Astrocyte (in vitro differentiated cells and primary cell): ENCODE measurements at regions not wholly inside any gene's neighbourhood (a gene's known extent, or its start where the extent isn't known, plus 50 kb on each side); places are given as distances from the start of the nearest gene placed in this dataset.

Experiments used
- DNase-seq: peaks from one replicate; pipeline ENCODE4 v3.0.0-alpha.2; 2010; ENCODE audit warnings: low read depth
- FAIRE-seq: peaks from 2 replicates; lab custom pipeline; 2011; peaks lifted over from hg19 to GRCh38; lab: Jason Lieb, UNC
- H2AFZ ChIP-seq: 2 replicates; pipeline ENCODE4 v1.6.0; 2012; ENCODE audit warnings: low read depth, low read length, inconsistent platforms
- H3K27ac ChIP-seq: 2 replicates; pipeline ENCODE4 v1.5.1; 2011; ENCODE audit warnings: low read depth, low read length, inconsistent platforms
- H3K27me3 ChIP-seq: 2 replicates; pipeline ENCODE4 v1.6.0; 2011; ENCODE audit warnings: low read length, inconsistent platforms; ENCODE audit not compliant: insufficient read depth
- H3K36me3 ChIP-seq: 2 replicates; pipeline ENCODE4 v1.5.1; 2011; ENCODE audit warnings: low read length, inconsistent platforms; ENCODE audit not compliant: insufficient read depth
- H3K4me1 ChIP-seq: 2 replicates; pipeline ENCODE4 v1.5.1; 2011; ENCODE audit warnings: low read length, inconsistent platforms; ENCODE audit not compliant: insufficient read depth
- H3K4me2 ChIP-seq: 2 replicates; pipeline ENCODE4 v1.6.0; 2012; ENCODE audit warnings: low read length, inconsistent platforms
- H3K4me3 ChIP-seq: 2 replicates; pipeline ENCODE4 v1.5.1; 2011; ENCODE audit warnings: low read depth, mild to moderate bottlenecking, low read length, inconsistent platforms; ENCODE audit not compliant: insufficient read depth
- H3K79me2 ChIP-seq: 2 replicates; pipeline ENCODE4 v1.6.0; 2012; ENCODE audit warnings: mild to moderate bottlenecking, low read length, inconsistent platforms; ENCODE audit not compliant: insufficient read depth
- H3K9ac ChIP-seq: 2 replicates; pipeline ENCODE4 v1.6.0; 2012; ENCODE audit warnings: mild to moderate bottlenecking, low read length, inconsistent platforms
- H3K9me3 ChIP-seq: 2 replicates; pipeline ENCODE4 v1.5.1; 2012; ENCODE audit warnings: low read depth, mild to moderate bottlenecking, low read length, inconsistent platforms; ENCODE audit not compliant: insufficient read depth
- H4K20me1 ChIP-seq: 2 replicates; pipeline ENCODE4 v1.6.0; 2012; ENCODE audit warnings: low read length, inconsistent platforms; ENCODE audit not compliant: insufficient read depth
- H3K27ac Mint-ChIP-seq: one replicate; pipeline ENCODE4 v1.8.0; 2021; ENCODE audit warnings: mild to moderate bottlenecking, mixed read lengths; ENCODE audit not compliant: unreplicated experiment
- H3K27me3 Mint-ChIP-seq: one replicate; pipeline ENCODE4 v1.8.0; 2021; ENCODE audit warnings: low read depth, mixed read lengths; ENCODE audit not compliant: unreplicated experiment
- H3K36me3 Mint-ChIP-seq: one replicate; pipeline ENCODE4 v1.8.0; 2021; ENCODE audit warnings: low read depth, mixed read lengths; ENCODE audit not compliant: unreplicated experiment
- H3K4me1 Mint-ChIP-seq: one replicate; pipeline ENCODE4 v1.8.0; 2021; ENCODE audit warnings: low read depth, mixed read lengths; ENCODE audit not compliant: unreplicated experiment
- H3K4me3 Mint-ChIP-seq: one replicate; pipeline ENCODE4 v1.8.0; 2021; ENCODE audit warnings: mild to moderate bottlenecking, moderate library complexity, mixed read lengths; ENCODE audit not compliant: unreplicated experiment
- H3K9me3 Mint-ChIP-seq: one replicate; pipeline ENCODE4 v1.8.0; 2021; ENCODE audit warnings: mild to moderate bottlenecking, mixed read lengths; ENCODE audit not compliant: unreplicated experiment
- CTCF ChIP-seq: IDR thresholded peaks from 2 replicates; pipeline ENCODE4 v1.5.1; 2011; ENCODE audit warnings: low read depth, mild to moderate bottlenecking, inconsistent platforms, low read length, moderate library complexity; ENCODE audit not compliant: insufficient read depth
- EZH2 ChIP-seq: IDR thresholded peaks from 2 replicates; pipeline ENCODE4 v1.6.1; 2012; ENCODE audit warnings: mild to moderate bottlenecking, low read length, inconsistent platforms; ENCODE audit not compliant: insufficient read depth

DNA sequence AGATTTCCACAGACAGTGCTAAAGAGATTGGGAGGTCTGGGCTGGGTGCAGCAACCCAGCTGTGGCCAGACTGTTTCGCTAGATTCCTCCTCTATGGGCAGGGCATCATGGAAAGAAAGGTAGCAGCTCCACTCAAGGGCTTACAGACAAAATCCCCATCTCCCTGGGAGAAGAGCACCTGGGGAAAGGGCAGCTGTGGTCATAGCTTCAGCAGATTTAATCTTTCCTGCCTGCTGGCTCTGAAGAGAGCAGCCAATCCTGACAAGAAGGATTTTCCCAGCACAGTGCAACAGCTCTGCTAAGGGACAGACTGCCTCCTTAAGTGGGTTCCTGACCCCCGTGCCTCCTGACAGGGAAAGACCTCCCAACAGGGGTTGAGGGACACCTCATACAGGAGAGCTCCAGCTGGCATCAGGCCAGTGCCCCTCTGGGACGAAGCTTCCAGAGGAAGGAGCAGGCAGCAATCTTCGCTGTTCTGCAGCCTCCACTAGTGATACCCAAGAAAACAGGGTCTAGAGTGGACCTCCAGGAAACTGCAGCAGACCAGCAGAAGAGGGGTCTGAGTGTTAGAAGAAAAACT lies 1379.3 kb upstream of the ACO1 start:
- no peak overlapping the region for H3K4me2 ChIP-seq
- Mint-ChIP-seq H3K27me3 (no peaks in the 10 kb centered on the region), H3K27ac (no peak overlapping the region), H3K4me3 (no peak overlapping the region), H3K36me3 (no peaks in the 10 kb centered on the region), H3K4me1 (no peaks in the 10 kb centered on the region), H3K9me3 (peaks cover 14% of the 10 kb centered on the region)
- FAIRE-seq (no peak), DNase-seq (no peak)
- no peaks in the 10 kb centered on the region for H3K27me3 ChIP-seq
- no peaks in the 10 kb centered on the region for H4K20me1 ChIP-seq
- no peaks in the 10 kb centered on the region for H3K4me1 ChIP-seq
- no peak for TF ChIP-seq EZH2
- no peak for TF ChIP-seq CTCF
- H3K27ac ChIP-seq, result no peak overlapping the region
- no peak overlapping the region for H3K4me3 ChIP-seq
- H2AFZ ChIP-seq, result no peak overlapping the region
- no peaks in the 10 kb centered on the region for H3K36me3 ChIP-seq
- H3K9ac ChIP-seq, result no peak overlapping the region
- no peaks in the 10 kb centered on the region for H3K79me2 ChIP-seq
- no peaks in the 10 kb centered on the region for H3K9me3 ChIP-seq

GRCh38 chr9:31013371-31013770 lies 1371.1 kb upstream of the ACO1 start:
- Histone ChIP-seq H3K4me2 (no peak overlapping the region), H2AFZ (no peak overlapping the region), H3K4me3 (no peak overlapping the region), H3K79me2 (no peaks in the 10 kb centered on the region), H4K20me1 (no peaks in the 10 kb centered on the region), H3K4me1 (no peaks in the 10 kb centered on the region), H3K27ac (no peak overlapping the region), H3K27me3 (no peaks in the 10 kb centered on the region), H3K36me3 (no peaks in the 10 kb centered on the region), H3K9ac (no peak overlapping the region), H3K9me3 (no peaks in the 10 kb centered on the region)
- FAIRE-seq (no peak), DNase-seq (no peak)
- Mint-ChIP-seq H3K4me3 (no peak overlapping the region), H3K36me3 (no peaks in the 10 kb centered on the region), H3K27ac (no peak overlapping the region), H3K27me3 (no peaks in the 10 kb centered on the region), H3K9me3 (peaks cover 2% of the 10 kb centered on the region), H3K4me1 (no peaks in the 10 kb centered on the region)
- TF ChIP-seq EZH2, result no peak
- TF ChIP-seq CTCF, result no peak

GRCh38 chr9:31023847-31024246 lies 1360.6 kb upstream of the ACO1 start:
- Mint-ChIP-seq H3K9me3 (no peaks in the 10 kb centered on the region), H3K27ac (no peak overlapping the region), H3K36me3 (no peaks in the 10 kb centered on the region), H3K4me3 (no peak overlapping the region), H3K27me3 (no peaks in the 10 kb centered on the region), H3K4me1 (no peaks in the 10 kb centered on the region)
- H3K4me2 ChIP-seq, result no peak overlapping the region
- H3K36me3 ChIP-seq, result no peaks in the 10 kb centered on the region
- no peaks in the 10 kb centered on the region for H3K79me2 ChIP-seq
- H2AFZ ChIP-seq, result no peak overlapping the region
- H3K27ac ChIP-seq, result no peak overlapping the region
- FAIRE-seq, result no peak
- H3K9ac ChIP-seq, result no peak overlapping the region
- H4K20me1 ChIP-seq, result no peaks in the 10 kb centered on the region
- TF ChIP-seq CTCF, result no peak
- TF ChIP-seq EZH2, result no peak
- no peaks in the 10 kb centered on the region for H3K4me1 ChIP-seq
- no peak for DNase-seq
- H3K9me3 ChIP-seq, result no peaks in the 10 kb centered on the region
- H3K27me3 ChIP-seq, result no peaks in the 10 kb centered on the region
- no peak overlapping the region for H3K4me3 ChIP-seq
